ENCODE measurements at regions not wholly inside any gene's neighbourhood (a gene's known extent, or its start where the extent isn't known, plus 50 kb on each side); places are given as distances from the start of the nearest gene placed in this dataset.

DNA sequence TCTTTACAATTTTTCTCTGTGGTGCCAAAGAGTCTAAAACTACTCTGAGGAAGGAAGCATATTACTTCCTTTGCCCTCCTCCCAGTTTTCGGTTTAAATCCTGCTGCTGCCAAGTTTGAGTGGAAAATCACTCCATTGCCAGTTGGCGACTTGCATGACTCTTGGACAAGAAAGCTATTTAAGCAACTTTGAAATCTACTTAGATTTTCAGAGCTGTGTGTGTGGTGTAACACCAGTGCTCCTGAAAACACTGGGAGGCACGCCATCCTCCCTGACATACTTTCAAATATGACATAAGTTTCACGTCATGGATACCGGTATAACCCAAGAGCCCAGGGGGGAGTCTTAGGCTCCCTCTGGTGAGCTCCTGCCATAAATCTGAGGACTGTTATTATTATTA, 83.5 kb upstream of the RIOK2 start:
- no peak for TF ChIP-seq EP300 (conservative IDR thresholded peaks at IDR 0.05; ENCODE audit: poor library complexity, severe bottlenecking)
- TF ChIP-seq MXI1 (conservative IDR thresholded peaks at IDR 0.05; ENCODE audit: poor library complexity, severe bottlenecking): no peak
